IMR-90 (cell line): ENCODE measurements at regions not wholly inside any gene's neighbourhood (a gene's known extent, or its start where the extent isn't known, plus 50 kb on each side); places are given as distances from the start of the nearest gene placed in this dataset.

ENCODE experiments used
- ATAC-seq: fragments of 200-7000 bp; cut with Tn5 transposase; 2 replicates; pipeline ENCODE4 v1.9.1; 2020; ENCODE audit warnings: low read depth, mild to moderate bottlenecking, moderate library complexity
- BruUV-seq: library from RNA; stranded (reverse); fragments of 400-500 nt; replicated peaks from 2 replicates; lab custom pipeline; 2021; lab: Mats Ljungman, UMichigan
- CTCF ChIA-PET: fragments of 300-600 bp; formaldehyde crosslinking; extraction: SDS; loops from one replicate; lab custom pipeline; 2021; ENCODE audit warnings: antibody characterized with exemption; lab: Yijun Ruan, JAX
- POLR2A ChIA-PET: fragments of 300-600 bp; sonication (Branson Sonifier 250); formaldehyde crosslinking; loops from one replicate; lab custom pipeline; 2022; ENCODE audit warnings: antibody characterized with exemption; ENCODE audit not compliant: unreplicated experiment; lab: Charles Lee
- DNase-seq: peaks from one replicate; pipeline ENCODE4 v3.0.0; 2013
- H2AFZ ChIP-seq: replicated peaks from 2 replicates; pipeline ENCODE3; 2013; ENCODE audit warnings: low read length, mild to moderate bottlenecking; ENCODE audit not compliant: poor library complexity
- H2AK5ac ChIP-seq: 2 replicates; pipeline ENCODE4 v1.6.1; 2013; ENCODE audit warnings: low read depth, low read length, inconsistent platforms
- H2AK9ac ChIP-seq: replicated peaks from 2 replicates; pipeline ENCODE3; 2013; ENCODE audit warnings: mild to moderate bottlenecking, low read depth, low read length, moderate library complexity; ENCODE audit not compliant: poor library complexity
- H2BK120ac ChIP-seq: 2 replicates; pipeline ENCODE4 v1.6.1; 2013; ENCODE audit warnings: low read depth, low read length, inconsistent platforms
- H2BK15ac ChIP-seq: 3 replicates; pipeline ENCODE4 v1.6.1; 2013; ENCODE audit warnings: low read depth, low read length, inconsistent platforms
- H2BK20ac ChIP-seq: 2 replicates; pipeline ENCODE4 v1.6.1; 2013; ENCODE audit warnings: low read depth, mild to moderate bottlenecking, inconsistent platforms, low read length, moderate library complexity
- H2BK5ac ChIP-seq: 2 replicates; pipeline ENCODE4 v1.6.1; 2013; ENCODE audit warnings: mild to moderate bottlenecking, low read depth, low read length, inconsistent platforms; ENCODE audit not compliant: poor library complexity, severe bottlenecking
- H3K14ac ChIP-seq: replicated peaks from 2 replicates; pipeline ENCODE4 v1.6.1; 2013; ENCODE audit warnings: low read depth, low read length, inconsistent platforms
- H3K18ac ChIP-seq: 2 replicates; pipeline ENCODE4 v1.6.1; 2013; ENCODE audit warnings: low read depth, low read length, control low read depth
- H3K23ac ChIP-seq: 2 replicates; pipeline ENCODE4 v1.6.1; 2013; ENCODE audit warnings: low read depth, low read length, inconsistent platforms
- H3K27ac ChIP-seq: 2 replicates; pipeline ENCODE4 v1.5.1; 2013; ENCODE audit warnings: mild to moderate bottlenecking, control low read depth, low read length; ENCODE audit not compliant: insufficient read depth
- H3K27me3 ChIP-seq: 2 replicates; pipeline ENCODE4 v1.6.1; 2013; ENCODE audit warnings: low read length; ENCODE audit not compliant: control insufficient read depth, insufficient read depth
- H3K36me3 ChIP-seq: 2 replicates; pipeline ENCODE4 v1.6.1; 2013; ENCODE audit warnings: low read length, mixed read lengths; ENCODE audit not compliant: control insufficient read depth, insufficient read depth
- H3K4ac ChIP-seq: 2 replicates; pipeline ENCODE4 v1.6.1; 2013; ENCODE audit warnings: low read depth, low read length, inconsistent platforms
- H3K4me1 ChIP-seq: 2 replicates; pipeline ENCODE4 v1.6.1; 2013; ENCODE audit warnings: low read length, mixed read lengths; ENCODE audit not compliant: control insufficient read depth, insufficient read depth
- H3K4me2 ChIP-seq: 2 replicates; pipeline ENCODE4 v1.6.1; 2013; ENCODE audit warnings: low read depth, mild to moderate bottlenecking, control low read depth, low read length, moderate library complexity
- H3K4me3 ChIP-seq: 2 replicates; pipeline ENCODE4 v1.5.1; 2013; ENCODE audit warnings: low read depth, mild to moderate bottlenecking, control low read depth, low read length, moderate library complexity; ENCODE audit not compliant: insufficient read depth
- H3K56ac ChIP-seq: 2 replicates; pipeline ENCODE4 v1.6.1; 2013; ENCODE audit warnings: low read length, inconsistent platforms; ENCODE audit not compliant: insufficient read depth; ENCODE audit errors: extremely low read depth
- H3K79me1 ChIP-seq, 2 experiments: 2 replicates each; pipeline ENCODE4 v1.6.1; 2013; ENCODE audit warnings: low read length in 2 of 2, inconsistent platforms in 1 of 2, low read depth in 1 of 2
- H3K9ac ChIP-seq: 2 replicates; pipeline ENCODE4 v1.6.1; 2013; ENCODE audit warnings: low read depth, low read length, control low read depth
- H3K9me1 ChIP-seq: 2 replicates; pipeline ENCODE4 v1.6.1; 2013; ENCODE audit warnings: low read length, inconsistent platforms; ENCODE audit not compliant: insufficient read depth
- H3K9me3 ChIP-seq: 2 replicates; pipeline ENCODE4 v1.6.1; 2013; ENCODE audit warnings: low read length; ENCODE audit not compliant: control insufficient read depth, insufficient read depth
- H4K20me1 ChIP-seq: 2 replicates; pipeline ENCODE4 v1.6.1; 2013; ENCODE audit warnings: low read length, inconsistent platforms; ENCODE audit not compliant: insufficient read depth
- H4K5ac ChIP-seq: 2 replicates; pipeline ENCODE4 v1.6.1; 2013; ENCODE audit warnings: mild to moderate bottlenecking, low read depth, low read length, control low read depth
- H4K8ac ChIP-seq, 2 experiments: 2 replicates each; pipeline ENCODE4 v1.6.1; 2013; ENCODE audit warnings: low read depth in 2 of 2, low read length in 2 of 2, control low read depth in 1 of 2, inconsistent platforms in 1 of 2
- H4K91ac ChIP-seq: 2 replicates; pipeline ENCODE4 v1.6.1; 2013; ENCODE audit warnings: low read depth, low read length, inconsistent platforms; ENCODE audit not compliant: insufficient read depth
- BHLHE40 ChIP-seq: fragments of 150-350 bp; IDR thresholded peaks from 2 replicates; pipeline ENCODE4 v1.6.1; 2016; ENCODE audit warnings: mild to moderate bottlenecking, low read depth, low read length
- CEBPB ChIP-seq: IDR thresholded peaks from 2 replicates; pipeline ENCODE4 v1.6.1; 2012; ENCODE audit warnings: low read depth, low read length, improper control_type of control experiment
- CHD1 ChIP-seq: IDR thresholded peaks from 2 replicates; pipeline ENCODE4 v1.6.1; 2012; ENCODE audit warnings: low read depth, low read length, improper control_type of control experiment
- FOS ChIP-seq: fragments of 150-350 bp; IDR thresholded peaks from 2 replicates; pipeline ENCODE4 v1.6.1; 2016; ENCODE audit warnings: low read depth, low read length
- MAFK ChIP-seq: IDR thresholded peaks from 2 replicates; pipeline ENCODE4 v1.6.1; 2012; ENCODE audit warnings: low read depth, low read length, improper control_type of control experiment
- MAZ ChIP-seq: IDR thresholded peaks from 2 replicates; pipeline ENCODE4 v1.6.1; 2012; ENCODE audit warnings: low read depth, mild to moderate bottlenecking, low read length, improper control_type of control experiment, moderate library complexity, borderline replicate concordance
- MXI1 ChIP-seq: IDR thresholded peaks from 2 replicates; pipeline ENCODE4 v1.6.1; 2012; ENCODE audit warnings: low read depth, mild to moderate bottlenecking, low read length, moderate library complexity, borderline replicate concordance
- NFE2L2 ChIP-seq: fragments of 150-350 bp; IDR thresholded peaks from 2 replicates; pipeline ENCODE4 v1.6.1; 2016; ENCODE audit warnings: low read depth, mild to moderate bottlenecking, low read length
- POLR2A ChIP-seq: IDR thresholded peaks from 2 replicates; pipeline ENCODE4 v1.6.1; 2012; ENCODE audit warnings: mild to moderate bottlenecking, low read depth, low read length
- RAD21 ChIP-seq: IDR thresholded peaks from 2 replicates; pipeline ENCODE4 v1.6.1; 2012; ENCODE audit warnings: low read length, improper control_type of control experiment
- RCOR1 ChIP-seq: IDR thresholded peaks from 2 replicates; pipeline ENCODE4 v1.6.1; 2012; ENCODE audit warnings: mild to moderate bottlenecking, low read length, improper control_type of control experiment; ENCODE audit not compliant: insufficient replicate concordance
- RFX5 ChIP-seq: IDR thresholded peaks from 2 replicates; pipeline ENCODE4 v1.8.0; 2012; ENCODE audit warnings: low read depth, mild to moderate bottlenecking, low read length, moderate library complexity
- SMC3 ChIP-seq: fragments of 150-350 bp; IDR thresholded peaks from 2 replicates; pipeline ENCODE4 v1.6.1; 2016; ENCODE audit warnings: low read depth, mild to moderate bottlenecking, antibody characterized with exemption, low read length, moderate library complexity
- WGBS, 2 experiments: methylation state at CpG; one replicate each; pipeline versions ENCODE4 v1.1.5 to v1.1.7; 2013; ENCODE audit warnings: missing lambda C conversion rate in 2 of 2; ENCODE audit not compliant: insufficient read length in 1 of 2; ENCODE audit errors: extremely low coverage in 2 of 2; 5-methylcytosine and 5-hydroxymethylcytosine counted together
- dilution Hi-C: fragments of 300-500 bp; cut with HindIII; formaldehyde crosslinking; loops from one replicate; pipeline ENCODE4 v1.14.3; 2018; ENCODE audit warnings: low sequenced_read_pairs; ENCODE audit not compliant: unreplicated experiment
- in situ Hi-C: fragments of 300-500 bp; cut with MboI; formaldehyde crosslinking; loops from 3 replicates; pipeline ENCODE4 v1.14.3; 2019; ENCODE audit warnings: low sequenced_read_pairs, inconsistent platforms, mixed read lengths
- intact Hi-C: fragments of 100-400 bp; cut with micrococcal nuclease; formaldehyde crosslinking; loops from 2 replicates; pipeline ENCODE4 v1.10.0; 2022
- TF ChIP-seq, protein P1 (sequence below): fragments of 150-350 bp; IDR thresholded peaks from 2 replicates; pipeline ENCODE4 v1.6.1; 2016; ENCODE audit warnings: low read depth, mild to moderate bottlenecking, low read length, moderate library complexity, borderline replicate concordance
- TF ChIP-seq, protein P2 (sequence below): conservative IDR thresholded peaks from 2 replicates; pipeline ENCODE4 v1.5.1; 2012; ENCODE audit warnings: mild to moderate bottlenecking, low read depth, low read length, improper control_type of control experiment
- TF ChIP-seq, protein P3 (sequence below): fragments of 150-350 bp; IDR thresholded peaks from 2 replicates; pipeline ENCODE4 v1.6.1; 2017; ENCODE audit warnings: mild to moderate bottlenecking, antibody characterized with exemption, low read length, low read depth

DNA sequence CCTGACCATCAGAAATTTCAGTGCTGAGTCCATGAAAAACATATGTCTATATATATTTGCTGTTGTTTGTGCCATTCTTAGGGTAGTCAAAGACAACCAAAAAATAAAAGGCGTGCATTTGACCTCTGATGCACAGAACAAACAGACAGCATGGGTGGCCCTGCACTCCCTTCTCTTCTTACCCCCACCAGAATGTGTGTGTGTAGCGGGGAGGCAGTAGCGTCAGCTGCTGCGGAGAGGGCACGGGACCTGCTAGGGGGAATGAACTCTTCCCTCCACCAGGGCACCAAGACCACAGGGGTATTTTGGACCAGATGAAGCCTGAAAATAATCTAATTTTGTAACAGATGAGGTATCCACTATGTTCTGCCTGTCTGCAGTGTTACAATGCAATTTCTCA lies 277.7 kb upstream of the ZNF32 start:
- no peaks in the 10 kb centered on the region for H3K79me1 ChIP-seq
- H3K4me3 ChIP-seq: no peak overlapping the region
- no TSS peak for BruUV-seq
- H4K5ac ChIP-seq: no peak overlapping the region
- H2BK15ac ChIP-seq: no peak overlapping the region
- H3K14ac ChIP-seq: no peak overlapping the region
- H3K18ac ChIP-seq: no peak overlapping the region
- TF ChIP-seq MAZ (no peak), FOS (no peak), BHLHE40 (no peak), CEBPB (no peak), SMC3 (no peak), NFE2L2 (no peak), CHD1 (no peak), RFX5 (no peak), POLR2A (no peak), RAD21 (no peak), MXI1 (no peak), MAFK (no peak), RCOR1 (no peak)
- TF ChIP-seq, protein P1, sequence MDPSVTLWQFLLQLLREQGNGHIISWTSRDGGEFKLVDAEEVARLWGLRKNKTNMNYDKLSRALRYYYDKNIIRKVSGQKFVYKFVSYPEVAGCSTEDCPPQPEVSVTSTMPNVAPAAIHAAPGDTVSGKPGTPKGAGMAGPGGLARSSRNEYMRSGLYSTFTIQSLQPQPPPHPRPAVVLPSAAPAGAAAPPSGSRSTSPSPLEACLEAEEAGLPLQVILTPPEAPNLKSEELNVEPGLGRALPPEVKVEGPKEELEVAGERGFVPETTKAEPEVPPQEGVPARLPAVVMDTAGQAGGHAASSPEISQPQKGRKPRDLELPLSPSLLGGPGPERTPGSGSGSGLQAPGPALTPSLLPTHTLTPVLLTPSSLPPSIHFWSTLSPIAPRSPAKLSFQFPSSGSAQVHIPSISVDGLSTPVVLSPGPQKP: no peak
- TF ChIP-seq, protein P2, sequence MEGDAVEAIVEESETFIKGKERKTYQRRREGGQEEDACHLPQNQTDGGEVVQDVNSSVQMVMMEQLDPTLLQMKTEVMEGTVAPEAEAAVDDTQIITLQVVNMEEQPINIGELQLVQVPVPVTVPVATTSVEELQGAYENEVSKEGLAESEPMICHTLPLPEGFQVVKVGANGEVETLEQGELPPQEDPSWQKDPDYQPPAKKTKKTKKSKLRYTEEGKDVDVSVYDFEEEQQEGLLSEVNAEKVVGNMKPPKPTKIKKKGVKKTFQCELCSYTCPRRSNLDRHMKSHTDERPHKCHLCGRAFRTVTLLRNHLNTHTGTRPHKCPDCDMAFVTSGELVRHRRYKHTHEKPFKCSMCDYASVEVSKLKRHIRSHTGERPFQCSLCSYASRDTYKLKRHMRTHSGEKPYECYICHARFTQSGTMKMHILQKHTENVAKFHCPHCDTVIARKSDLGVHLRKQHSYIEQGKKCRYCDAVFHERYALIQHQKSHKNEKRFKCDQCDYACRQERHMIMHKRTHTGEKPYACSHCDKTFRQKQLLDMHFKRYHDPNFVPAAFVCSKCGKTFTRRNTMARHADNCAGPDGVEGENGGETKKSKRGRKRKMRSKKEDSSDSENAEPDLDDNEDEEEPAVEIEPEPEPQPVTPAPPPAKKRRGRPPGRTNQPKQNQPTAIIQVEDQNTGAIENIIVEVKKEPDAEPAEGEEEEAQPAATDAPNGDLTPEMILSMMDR: no peak
- TF ChIP-seq, protein P3, sequence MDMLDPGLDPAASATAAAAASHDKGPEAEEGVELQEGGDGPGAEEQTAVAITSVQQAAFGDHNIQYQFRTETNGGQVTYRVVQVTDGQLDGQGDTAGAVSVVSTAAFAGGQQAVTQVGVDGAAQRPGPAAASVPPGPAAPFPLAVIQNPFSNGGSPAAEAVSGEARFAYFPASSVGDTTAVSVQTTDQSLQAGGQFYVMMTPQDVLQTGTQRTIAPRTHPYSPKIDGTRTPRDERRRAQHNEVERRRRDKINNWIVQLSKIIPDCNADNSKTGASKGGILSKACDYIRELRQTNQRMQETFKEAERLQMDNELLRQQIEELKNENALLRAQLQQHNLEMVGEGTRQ: no peak
- ATAC-seq (no peak), DNase-seq (no peak)
- H4K8ac ChIP-seq: no peak overlapping the region
- H2AK9ac ChIP-seq: no peak overlapping the region
- H3K27me3 ChIP-seq: no peaks in the 10 kb centered on the region
- dilution Hi-C loops (no loop called here), intact Hi-C loops (no loop called here), in situ Hi-C loops (no loop called here)
- H4K91ac ChIP-seq: peak overlapping the region; percentile 27; the same call in 1 of the 2 replicates
- H2BK120ac ChIP-seq: no peak overlapping the region
- no peak overlapping the region for H3K9ac ChIP-seq
- no peak overlapping the region for H3K27ac ChIP-seq
- H2BK20ac ChIP-seq: no peak overlapping the region
- no peak overlapping the region for H3K4ac ChIP-seq
- no CpG with 5 or more reads among the region's 5 CpGs for WGBS, 2 experiments
- no peaks in the 10 kb centered on the region for H4K20me1 ChIP-seq
- peaks cover 10% of the 10 kb centered on the region for H3K4me1 ChIP-seq
- H3K9me3 ChIP-seq: no peaks in the 10 kb centered on the region
- POLR2A ChIA-PET: no interaction called here
- no peak overlapping the region for H2AFZ ChIP-seq
- H2AK5ac ChIP-seq: no peak overlapping the region
- H3K56ac ChIP-seq: no peak overlapping the region
- CTCF ChIA-PET: no interaction called here
- H3K23ac ChIP-seq: no peak overlapping the region
- no peaks in the 10 kb centered on the region for H3K36me3 ChIP-seq
- H3K4me2 ChIP-seq: no peak overlapping the region
- no peak overlapping the region for H2BK5ac ChIP-seq
- peaks cover 11% of the 10 kb centered on the region for H3K9me1 ChIP-seq
